ENCODE measurements at regions not wholly inside any gene's neighbourhood (a gene's known extent, or its start where the extent isn't known, plus 50 kb on each side); places are given as distances from the start of the nearest gene placed in this dataset.

DNA sequence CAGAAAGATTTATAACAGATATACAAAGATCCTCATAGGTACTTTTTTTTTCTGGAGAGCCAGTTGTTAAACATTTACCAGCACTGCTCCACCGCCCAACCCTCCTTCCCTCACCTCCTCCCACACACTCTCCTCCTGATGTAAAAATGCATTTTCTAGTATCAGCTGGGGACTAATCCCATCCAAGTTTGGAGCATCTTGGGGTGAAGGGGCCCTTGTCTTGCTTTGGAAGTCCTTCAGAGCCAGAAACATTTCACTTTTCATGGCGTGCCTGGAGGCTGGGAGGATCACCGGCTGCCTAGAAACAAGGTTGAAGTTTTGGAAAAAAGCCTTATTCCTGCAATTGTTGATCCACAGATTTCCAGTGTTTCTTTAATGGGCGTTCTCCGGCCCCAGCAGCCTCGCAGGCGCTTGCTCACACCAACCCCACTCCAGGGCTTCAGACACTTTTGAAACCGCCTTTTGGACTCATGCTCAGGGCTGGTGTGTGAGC, 165.1 kb upstream of the AFDN start:
- TF ChIP-seq, protein P1, sequence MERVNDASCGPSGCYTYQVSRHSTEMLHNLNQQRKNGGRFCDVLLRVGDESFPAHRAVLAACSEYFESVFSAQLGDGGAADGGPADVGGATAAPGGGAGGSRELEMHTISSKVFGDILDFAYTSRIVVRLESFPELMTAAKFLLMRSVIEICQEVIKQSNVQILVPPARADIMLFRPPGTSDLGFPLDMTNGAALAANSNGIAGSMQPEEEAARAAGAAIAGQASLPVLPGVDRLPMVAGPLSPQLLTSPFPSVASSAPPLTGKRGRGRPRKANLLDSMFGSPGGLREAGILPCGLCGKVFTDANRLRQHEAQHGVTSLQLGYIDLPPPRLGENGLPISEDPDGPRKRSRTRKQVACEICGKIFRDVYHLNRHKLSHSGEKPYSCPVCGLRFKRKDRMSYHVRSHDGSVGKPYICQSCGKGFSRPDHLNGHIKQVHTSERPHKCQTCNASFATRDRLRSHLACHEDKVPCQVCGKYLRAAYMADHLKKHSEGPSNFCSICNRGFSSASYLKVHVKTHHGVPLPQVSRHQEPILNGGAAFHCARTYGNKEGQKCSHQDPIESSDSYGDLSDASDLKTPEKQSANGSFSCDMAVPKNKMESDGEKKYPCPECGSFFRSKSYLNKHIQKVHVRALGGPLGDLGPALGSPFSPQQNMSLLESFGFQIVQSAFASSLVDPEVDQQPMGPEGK (CRISPR knock-in tag; IDR thresholded peaks at IDR 0.05; ENCODE audit: borderline replicate concordance): no peak
- TF ChIP-seq ZNF70 (CRISPR knock-in tag; IDR thresholded peaks at IDR 0.05): no peak
- TF ChIP-seq ZNF565 (CRISPR knock-in tag; conservative IDR thresholded peaks at IDR 0.05; ENCODE audit: low read depth): no peak
- no peak for TF ChIP-seq PPARA (CRISPR knock-in tag; IDR thresholded peaks at IDR 0.05; ENCODE audit: borderline replicate concordance)
- TF ChIP-seq GLIS3 (CRISPR knock-in tag; IDR thresholded peaks at IDR 0.05): no peak
- TF ChIP-seq ZC3H10 (CRISPR knock-in tag; IDR thresholded peaks at IDR 0.05): no peak
- no peak for TF ChIP-seq TCF4 (CRISPR knock-in tag; IDR thresholded peaks at IDR 0.05; ENCODE audit: borderline replicate concordance)
- TF ChIP-seq, protein P2, sequence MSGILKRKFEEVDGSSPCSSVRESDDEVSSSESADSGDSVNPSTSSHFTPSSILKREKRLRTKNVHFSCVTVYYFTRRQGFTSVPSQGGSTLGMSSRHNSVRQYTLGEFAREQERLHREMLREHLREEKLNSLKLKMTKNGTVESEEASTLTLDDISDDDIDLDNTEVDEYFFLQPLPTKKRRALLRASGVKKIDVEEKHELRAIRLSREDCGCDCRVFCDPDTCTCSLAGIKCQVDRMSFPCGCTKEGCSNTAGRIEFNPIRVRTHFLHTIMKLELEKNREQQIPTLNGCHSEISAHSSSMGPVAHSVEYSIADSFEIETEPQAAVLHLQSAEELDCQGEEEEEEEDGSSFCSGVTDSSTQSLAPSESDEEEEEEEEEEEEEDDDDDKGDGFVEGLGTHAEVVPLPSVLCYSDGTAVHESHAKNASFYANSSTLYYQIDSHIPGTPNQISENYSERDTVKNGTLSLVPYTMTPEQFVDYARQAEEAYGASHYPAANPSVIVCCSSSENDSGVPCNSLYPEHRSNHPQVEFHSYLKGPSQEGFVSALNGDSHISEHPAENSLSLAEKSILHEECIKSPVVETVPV (CRISPR knock-in tag; IDR thresholded peaks at IDR 0.05): no peak

All from SK-N-SH treated with all-trans-retinoic acid at 6 μM for 48 hours (cell line).